ENCODE measurements at regions not wholly inside any gene's neighbourhood (a gene's known extent, or its start where the extent isn't known, plus 50 kb on each side); places are given as distances from the start of the nearest gene placed in this dataset.
"Not testable (repeated sequence)": the region's sequence is repeated elsewhere in the genome, so short reads cannot be mapped to it uniquely, and the experiment has no call there.

- no peak for DNase-seq
These were observed 175.5 kb downstream of the RFPL4B start for GRCh38 chr6:112522587-112522986.

DNA sequence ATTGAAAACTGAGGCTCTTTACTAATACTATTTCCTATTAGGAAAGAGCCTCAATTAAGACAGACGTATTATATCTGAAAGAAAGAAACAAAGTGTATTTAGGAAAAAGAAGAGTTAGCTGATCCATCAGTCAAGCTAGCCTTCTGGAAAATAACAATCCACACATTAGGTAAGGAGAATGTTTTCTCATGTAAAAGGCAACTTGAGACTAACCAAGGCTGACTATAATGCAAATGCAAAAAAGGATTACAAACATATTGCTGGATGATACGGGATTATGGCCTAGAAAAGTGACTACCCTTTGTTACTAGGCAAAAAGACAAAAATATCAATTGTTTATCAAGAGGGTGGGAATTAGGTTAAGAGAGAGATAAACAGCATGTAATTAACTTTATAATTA lies 176.9 kb downstream of the RFPL4B start:
- DNase-seq, result no peak

GRCh38 chr6:112525749-112526148 lies 178.6 kb downstream of the RFPL4B start:
- DNase-seq, result no peak

GRCh38 chr6:112526594-112526993 lies 179.5 kb downstream of the RFPL4B start:
- no peak for DNase-seq

DNA sequence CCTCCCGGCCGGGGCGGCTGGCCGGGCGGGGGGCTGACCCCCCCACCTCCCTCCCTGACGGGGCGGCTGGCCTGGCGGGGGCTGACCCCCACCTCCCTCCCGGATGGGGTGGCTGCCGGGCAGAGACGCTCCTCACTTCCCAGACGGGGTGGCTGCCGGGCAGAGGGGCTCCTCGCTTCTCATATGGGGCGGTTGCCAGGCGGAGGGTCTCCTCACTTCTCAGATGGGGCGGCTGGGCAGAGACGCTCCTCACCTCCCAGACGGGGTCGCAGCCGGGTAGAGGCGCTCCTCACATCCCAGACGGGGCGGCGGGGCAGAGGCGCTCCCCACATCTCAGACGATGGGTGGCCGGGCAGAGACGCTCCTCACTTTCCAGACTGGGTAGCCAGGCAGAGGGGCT lies 181.2 kb downstream of the RFPL4B start:
- DNase-seq, result not testable (repeated sequence)

DNA sequence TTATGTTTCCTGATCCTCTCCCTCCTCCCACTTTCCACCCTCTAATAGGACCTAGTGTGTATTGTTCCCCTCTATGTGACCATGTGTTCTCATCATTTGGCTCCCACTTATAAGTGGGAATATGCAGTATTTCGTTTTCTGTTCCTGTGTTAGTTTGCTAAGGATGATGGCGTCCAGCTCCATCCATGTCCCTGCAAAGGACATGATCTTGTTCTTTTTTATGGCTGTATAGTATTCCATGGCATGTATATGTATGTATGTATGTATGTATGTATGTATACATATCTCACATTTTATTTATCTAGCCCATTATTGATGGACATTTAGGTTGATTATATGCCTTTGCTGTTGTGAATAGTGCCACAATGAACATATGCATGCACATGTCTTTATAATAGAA lies 188.7 kb downstream of the RFPL4B start:
- no peak for DNase-seq

DNA sequence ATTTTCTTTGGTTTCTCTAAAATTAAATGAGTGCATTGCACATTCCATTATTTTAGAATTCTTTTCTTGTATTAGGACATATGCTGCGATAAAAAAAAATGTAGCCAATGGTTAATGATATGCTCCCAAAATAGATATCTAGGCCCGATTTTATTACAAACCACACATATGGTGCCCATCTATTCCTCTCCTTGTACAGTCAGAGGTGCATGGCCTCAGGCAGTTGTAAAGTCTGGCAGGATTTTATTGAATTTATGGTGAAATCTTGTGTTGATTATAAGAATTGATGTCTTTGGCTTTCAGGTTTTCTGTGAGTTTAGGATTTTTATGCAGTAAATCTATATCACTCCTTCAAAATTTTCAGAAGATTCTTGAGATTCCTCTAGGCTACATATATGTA lies 192.2 kb downstream of the RFPL4B start:
- DNase-seq, result no peak

GRCh38 chr6:112541847-112542246 lies 194.7 kb downstream of the RFPL4B start:
- not testable (repeated sequence) for DNase-seq

GRCh38 chr6:112547321-112548085 lies 200.4 kb downstream of the RFPL4B start:
- DNase-seq, result not testable (repeated sequence)

- DNase-seq, result no peak
These were observed 202.6 kb downstream of the RFPL4B start for GRCh38 chr6:112549749-112550148.

- DNase-seq, result no peak
These were observed 210.3 kb downstream of the RFPL4B start for GRCh38 chr6:112557435-112557834.

DNA sequence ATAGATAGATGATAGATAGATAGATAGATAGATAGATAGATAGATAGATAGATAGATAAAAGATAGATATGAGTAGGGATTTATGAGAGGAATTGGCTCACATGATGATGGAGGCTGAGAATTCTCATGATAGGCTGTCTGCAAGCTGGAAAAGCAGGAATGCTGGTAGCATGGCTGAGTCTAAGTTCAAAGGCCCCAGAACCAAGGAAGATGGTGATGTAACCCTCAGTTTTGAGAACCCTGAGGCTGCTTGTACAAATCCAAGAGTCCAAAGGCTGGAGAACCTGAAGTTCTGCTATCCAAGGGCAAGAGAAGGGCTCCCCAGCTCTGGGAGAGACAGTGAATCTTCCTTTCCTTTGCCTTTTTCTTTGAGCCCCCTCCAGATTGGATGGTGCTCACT lies 210.8 kb downstream of the RFPL4B start:
- no peak for DNase-seq

DNA sequence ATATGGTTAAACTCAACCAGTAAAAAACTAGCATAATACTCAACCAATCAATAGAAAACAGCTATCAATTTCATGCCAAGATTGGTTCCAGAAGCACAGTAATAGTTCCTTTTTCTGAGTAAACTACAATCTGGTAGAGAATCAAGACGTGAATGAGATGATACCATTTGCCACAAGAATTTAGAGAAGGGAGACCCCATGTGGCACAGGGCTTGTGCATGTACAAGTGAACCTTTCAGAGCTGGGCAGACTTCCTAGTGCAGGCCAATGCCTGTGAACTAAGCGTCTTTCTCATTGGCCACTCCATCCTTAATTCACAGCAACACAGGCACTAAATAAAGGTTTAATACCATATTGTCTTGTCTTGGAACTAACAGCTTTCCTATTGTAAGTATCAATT lies 213.5 kb downstream of the RFPL4B start:
- no peak for DNase-seq

DNA sequence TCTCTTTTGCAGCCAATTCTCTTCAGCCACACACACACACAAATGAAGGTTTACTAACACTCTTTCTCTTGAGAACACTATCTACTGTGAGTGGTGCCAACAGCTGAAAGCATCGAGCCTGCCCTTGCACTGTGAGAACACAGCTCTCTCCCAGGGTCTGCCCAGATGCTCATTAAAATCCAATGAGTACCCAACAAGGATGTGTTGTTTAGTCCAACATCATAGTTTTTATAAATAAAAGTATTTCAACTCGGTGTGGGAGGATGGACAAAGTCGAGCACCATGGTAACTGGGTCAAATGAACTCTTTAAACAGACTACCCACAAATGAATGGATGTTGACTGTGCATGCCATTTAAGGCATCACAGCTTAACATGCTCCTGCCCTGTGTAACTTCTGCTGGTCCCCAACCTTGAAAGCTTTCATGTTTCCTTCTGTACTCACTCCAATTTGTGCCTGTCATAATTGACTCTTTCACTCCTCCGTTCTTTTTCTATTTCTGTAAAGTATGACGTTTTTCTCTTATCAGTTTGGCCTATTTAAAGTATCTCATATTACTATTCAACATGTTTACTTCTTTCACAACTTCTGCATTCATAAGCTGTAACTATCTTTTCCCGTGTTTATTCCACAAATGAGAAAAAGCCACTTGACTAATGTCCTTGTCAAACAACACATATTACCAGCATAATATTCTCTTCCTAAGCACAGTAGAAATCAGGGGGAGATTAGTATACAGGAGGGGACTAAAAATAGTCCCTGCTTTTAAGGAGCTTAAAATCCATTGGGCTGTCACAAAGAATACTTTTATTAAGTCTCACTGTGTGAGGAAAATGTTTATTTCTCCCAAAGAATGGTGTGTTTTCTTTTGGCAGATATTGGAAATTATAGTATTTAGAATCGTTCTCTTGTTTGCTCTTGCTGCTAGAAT lies 215.4 kb downstream of the RFPL4B start:
- no peak for DNase-seq

DNA sequence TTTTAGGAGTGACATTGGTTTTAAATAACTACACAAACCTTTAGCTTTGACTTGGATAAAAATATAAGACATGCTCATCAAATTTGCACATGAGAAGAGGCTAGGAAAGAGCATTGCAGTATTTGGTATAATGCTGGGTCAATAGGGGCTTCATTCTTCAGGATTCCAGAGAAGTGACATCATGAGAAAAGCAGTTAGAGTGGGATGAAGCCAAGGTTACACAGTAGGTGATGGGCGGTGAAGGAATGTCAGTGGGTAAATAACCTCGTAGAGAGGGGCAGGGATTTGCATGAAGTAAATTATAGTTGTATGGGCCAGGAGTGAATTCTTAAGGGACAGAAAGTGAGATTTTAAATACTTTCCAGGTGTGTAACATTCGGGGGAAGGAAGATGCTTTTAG lies 216.2 kb downstream of the RFPL4B start:
- DNase-seq, result no peak

DNA sequence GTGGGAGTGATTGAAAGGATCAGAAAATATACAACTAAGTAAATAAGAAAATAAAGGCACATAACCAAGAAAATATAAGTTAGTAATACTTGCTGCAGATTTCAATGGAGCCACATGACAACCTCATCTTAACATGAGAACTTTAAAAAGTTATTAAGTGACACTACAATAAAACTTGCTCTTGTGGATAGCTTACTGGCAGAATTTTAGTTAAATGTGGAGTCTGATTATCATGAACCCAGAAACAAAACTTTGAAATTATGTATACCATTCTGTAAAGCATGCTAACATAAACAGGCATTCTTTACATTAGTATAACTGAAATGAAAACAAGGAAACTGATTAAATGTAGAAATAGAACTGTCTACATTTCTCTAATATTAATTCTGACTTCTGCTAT lies 220.9 kb downstream of the RFPL4B start:
- no peak for DNase-seq

- DNase-seq, result no peak
These were observed 224.5 kb downstream of the RFPL4B start for GRCh38 chr6:112571488-112572270.

DNA sequence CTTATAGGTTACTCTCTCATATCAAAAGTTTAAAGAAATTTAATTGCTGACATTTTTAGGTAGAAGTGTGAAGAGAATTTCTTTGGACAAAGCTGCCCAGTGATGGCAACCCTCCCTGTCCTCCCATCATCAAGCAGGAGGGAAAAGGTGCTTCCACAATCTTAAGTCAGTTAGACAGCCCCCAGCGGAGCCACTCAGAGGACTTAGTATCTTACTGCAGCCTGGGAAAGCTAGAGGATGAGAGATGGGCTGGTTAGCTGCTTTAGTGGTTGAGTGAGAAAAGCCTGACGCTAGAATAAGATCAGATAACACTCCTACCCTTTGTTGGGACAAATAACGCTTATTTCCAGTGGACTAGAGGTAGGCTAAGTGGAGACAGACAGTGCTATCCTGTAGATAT lies 227.1 kb downstream of the RFPL4B start:
- DNase-seq, result no peak

GRCh38 chr6:112575309-112575834 lies 228.2 kb downstream of the RFPL4B start:
- DNase-seq, result no peak

- DNase-seq, result no peak
These were observed 229.3 kb downstream of the RFPL4B start for GRCh38 chr6:112576423-112576822.

DNA sequence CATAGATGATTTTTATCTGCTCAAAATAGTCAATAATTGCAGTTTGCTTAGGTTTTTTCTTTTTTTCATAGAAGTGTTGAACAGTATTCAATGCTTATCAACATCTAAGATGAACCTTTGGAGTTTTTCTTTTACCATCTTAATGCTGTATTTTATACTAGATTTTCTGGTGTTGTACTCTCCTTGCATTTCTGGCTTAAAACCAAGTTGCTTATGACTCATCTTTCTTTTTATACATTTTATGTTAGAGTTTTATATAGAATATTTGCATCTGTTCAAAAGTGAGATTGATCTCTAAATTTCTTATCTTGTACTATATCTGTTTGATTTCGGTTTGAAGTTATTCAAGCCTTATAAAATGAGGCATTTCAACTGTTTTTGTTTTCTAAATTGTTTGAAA lies 232.5 kb downstream of the RFPL4B start:
- DNase-seq, result no peak

- no peak for DNase-seq
These were observed 233.9 kb downstream of the RFPL4B start for GRCh38 chr6:112581015-112581414.

DNA sequence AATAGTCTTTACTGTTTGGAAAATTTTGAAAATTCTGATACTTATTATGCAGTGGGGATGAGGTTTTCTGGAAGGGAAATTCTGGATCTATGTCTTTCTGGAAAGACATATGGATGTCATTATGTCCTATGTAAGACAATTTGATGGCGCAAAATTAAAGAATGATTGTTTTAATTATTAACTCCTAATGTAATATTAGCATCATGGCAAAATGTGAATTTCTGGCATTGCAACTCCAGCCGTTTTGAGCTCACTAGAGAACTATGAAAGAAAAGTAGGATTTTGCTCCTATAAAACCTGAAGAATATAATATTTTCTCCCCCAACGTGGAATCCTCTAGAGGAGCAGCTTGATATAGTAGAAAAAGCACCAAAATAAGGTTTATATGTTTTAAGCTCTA lies 243.2 kb downstream of the RFPL4B start:
- DNase-seq, result no peak

Data from CD4-positive, alpha-beta T cell treated with Interleukin-10 for 1 hour (primary cell).